ENCODE measurements at regions not wholly inside any gene's neighbourhood (a gene's known extent, or its start where the extent isn't known, plus 50 kb on each side); places are given as distances from the start of the nearest gene placed in this dataset.

DNA sequence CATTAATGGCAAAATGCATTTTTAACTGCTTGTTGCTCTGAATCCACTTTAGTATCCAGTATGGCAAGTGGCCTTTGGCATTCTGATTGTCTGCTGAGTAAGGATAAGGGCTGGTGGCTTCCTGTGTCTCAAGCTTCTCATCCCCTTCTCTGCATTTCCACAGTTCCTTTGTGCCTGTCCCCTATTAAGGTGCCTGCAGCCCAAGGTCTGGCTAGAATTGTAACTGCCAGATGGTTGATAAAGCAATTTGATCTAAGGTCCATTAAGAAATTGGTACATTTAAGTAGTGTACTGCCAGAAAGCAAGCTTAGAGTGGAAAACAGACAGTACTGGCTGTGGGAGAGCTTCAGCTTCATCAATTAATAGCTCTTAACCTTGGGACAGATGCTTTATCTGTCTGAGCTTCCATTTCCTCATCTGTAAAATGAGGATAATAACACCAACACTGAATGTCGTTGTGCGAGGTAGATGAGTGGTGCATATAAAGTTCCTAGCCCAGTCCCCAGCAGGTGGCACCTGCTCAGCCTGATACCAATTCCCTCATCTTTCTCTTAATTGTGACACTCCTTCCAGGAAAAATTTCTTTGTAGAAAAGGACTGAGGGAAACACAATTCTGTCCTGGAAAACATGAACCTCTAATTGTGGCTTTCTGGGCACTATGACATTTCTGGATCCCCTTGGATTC, 570.6 kb upstream of the GCFC2 start:
- H3K27ac ChIP-seq (ENCODE audit: low read depth, low read length) = no peak overlapping the region
- no peaks in the 10 kb centered on the region for H3K4me1 ChIP-seq (ENCODE audit: control insufficient read depth, low read length)
- no peak overlapping the region for H3K4me3 ChIP-seq (ENCODE audit: low read length)
- no peaks in the 10 kb centered on the region for H4K20me1 ChIP-seq (ENCODE audit: control insufficient read depth, insufficient read depth, low read depth, low read length)
- no peaks in the 10 kb centered on the region for H3K9me3 ChIP-seq (ENCODE audit: control insufficient read depth, insufficient read depth, low read length)
- no peaks in the 10 kb centered on the region for H3K9me2 ChIP-seq (replicated peaks; ENCODE audit: control insufficient read depth, low read length)
- H3K27me3 ChIP-seq (ENCODE audit: control insufficient read depth, low read length) = no peaks in the 10 kb centered on the region
- H3F3A ChIP-seq (ENCODE audit: control insufficient read depth, insufficient read depth) = no peaks in the 10 kb centered on the region
- H3K79me2 ChIP-seq (ENCODE audit: control insufficient read depth, low read length) = no peaks in the 10 kb centered on the region
- H3K36me3 ChIP-seq (ENCODE audit: control insufficient read depth, low read length) = no peaks in the 10 kb centered on the region
- TF ChIP-seq EZH2phosphoT487 (IDR thresholded peaks at IDR 0.05; ENCODE audit: borderline replicate concordance, low read length) = no peak
- TF ChIP-seq, protein P1, sequence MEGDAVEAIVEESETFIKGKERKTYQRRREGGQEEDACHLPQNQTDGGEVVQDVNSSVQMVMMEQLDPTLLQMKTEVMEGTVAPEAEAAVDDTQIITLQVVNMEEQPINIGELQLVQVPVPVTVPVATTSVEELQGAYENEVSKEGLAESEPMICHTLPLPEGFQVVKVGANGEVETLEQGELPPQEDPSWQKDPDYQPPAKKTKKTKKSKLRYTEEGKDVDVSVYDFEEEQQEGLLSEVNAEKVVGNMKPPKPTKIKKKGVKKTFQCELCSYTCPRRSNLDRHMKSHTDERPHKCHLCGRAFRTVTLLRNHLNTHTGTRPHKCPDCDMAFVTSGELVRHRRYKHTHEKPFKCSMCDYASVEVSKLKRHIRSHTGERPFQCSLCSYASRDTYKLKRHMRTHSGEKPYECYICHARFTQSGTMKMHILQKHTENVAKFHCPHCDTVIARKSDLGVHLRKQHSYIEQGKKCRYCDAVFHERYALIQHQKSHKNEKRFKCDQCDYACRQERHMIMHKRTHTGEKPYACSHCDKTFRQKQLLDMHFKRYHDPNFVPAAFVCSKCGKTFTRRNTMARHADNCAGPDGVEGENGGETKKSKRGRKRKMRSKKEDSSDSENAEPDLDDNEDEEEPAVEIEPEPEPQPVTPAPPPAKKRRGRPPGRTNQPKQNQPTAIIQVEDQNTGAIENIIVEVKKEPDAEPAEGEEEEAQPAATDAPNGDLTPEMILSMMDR (IDR thresholded peaks at IDR 0.05; ENCODE audit: low read depth, low read length, poor library complexity, severe bottlenecking) = no peak
- no peak overlapping the region for H3K4me2 ChIP-seq (ENCODE audit: low read length)

DNA sequence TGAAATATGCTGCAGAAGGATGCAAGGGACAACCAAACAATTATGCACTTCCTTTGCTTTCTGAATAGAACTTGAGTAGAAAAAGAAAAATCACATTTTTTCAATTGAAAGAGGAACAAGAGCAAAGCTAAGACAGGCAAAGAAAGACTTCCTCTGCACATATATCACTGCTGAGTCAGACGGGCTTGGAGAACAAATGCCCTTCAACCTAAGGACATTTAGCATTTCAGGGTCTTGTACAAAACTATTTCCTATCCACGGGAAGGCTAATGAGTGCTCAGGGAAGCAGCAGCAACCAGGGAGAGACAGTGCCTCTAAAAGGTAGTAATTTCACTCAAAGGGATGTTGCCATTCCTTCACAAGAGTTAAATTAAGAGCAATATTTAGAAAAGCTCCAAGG, 570.0 kb upstream of the GCFC2 start:
- Histone ChIP-seq H3K4me3 (ENCODE audit: low read length) (no peak overlapping the region), H3K9me2 (replicated peaks; ENCODE audit: control insufficient read depth, low read length) (no peaks in the 10 kb centered on the region), H3K9me3 (ENCODE audit: control insufficient read depth, insufficient read depth, low read length) (no peaks in the 10 kb centered on the region), H3F3A (ENCODE audit: control insufficient read depth, insufficient read depth) (no peaks in the 10 kb centered on the region), H4K20me1 (ENCODE audit: control insufficient read depth, insufficient read depth, low read depth, low read length) (no peaks in the 10 kb centered on the region), H3K79me2 (ENCODE audit: control insufficient read depth, low read length) (no peaks in the 10 kb centered on the region), H3K4me1 (ENCODE audit: control insufficient read depth, low read length) (no peaks in the 10 kb centered on the region), H3K4me2 (ENCODE audit: low read length) (no peak overlapping the region), H3K36me3 (ENCODE audit: control insufficient read depth, low read length) (no peaks in the 10 kb centered on the region), H3K27me3 (ENCODE audit: control insufficient read depth, low read length) (no peaks in the 10 kb centered on the region), H3K27ac (ENCODE audit: low read depth, low read length) (no peak overlapping the region)
- TF ChIP-seq EZH2phosphoT487 (IDR thresholded peaks at IDR 0.05; ENCODE audit: borderline replicate concordance, low read length) = no peak
- TF ChIP-seq, protein P1 (IDR thresholded peaks at IDR 0.05; ENCODE audit: low read depth, low read length, poor library complexity, severe bottlenecking) = no peak

DNA sequence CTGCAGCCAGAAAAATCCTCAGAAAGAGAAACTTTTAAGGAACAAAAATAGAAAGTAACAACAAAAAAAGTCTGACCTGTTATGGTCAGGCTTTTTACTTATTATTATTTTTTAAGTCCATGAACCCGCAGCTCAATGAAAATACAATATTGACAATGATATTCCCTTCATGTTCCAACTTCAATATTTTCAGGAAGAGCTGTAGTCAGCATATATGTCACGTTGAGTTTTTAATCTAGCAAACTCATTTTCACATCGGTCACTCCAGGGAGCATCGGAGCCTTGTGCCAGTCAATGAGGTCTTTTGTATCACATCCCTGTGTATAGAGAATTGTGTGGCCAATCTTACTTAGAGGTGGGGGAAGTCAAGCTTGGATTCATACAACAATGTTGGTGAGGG, 568.4 kb upstream of the GCFC2 start:
- H3K4me2 ChIP-seq (ENCODE audit: low read length) = no peak overlapping the region
- H3K36me3 ChIP-seq (ENCODE audit: control insufficient read depth, low read length) = no peaks in the 10 kb centered on the region
- H4K20me1 ChIP-seq (ENCODE audit: control insufficient read depth, insufficient read depth, low read depth, low read length) = no peaks in the 10 kb centered on the region
- no peaks in the 10 kb centered on the region for H3F3A ChIP-seq (ENCODE audit: control insufficient read depth, insufficient read depth)
- no peak overlapping the region for H3K27ac ChIP-seq (ENCODE audit: low read depth, low read length)
- no peaks in the 10 kb centered on the region for H3K4me1 ChIP-seq (ENCODE audit: control insufficient read depth, low read length)
- H3K9me3 ChIP-seq (ENCODE audit: control insufficient read depth, insufficient read depth, low read length) = no peaks in the 10 kb centered on the region
- no peaks in the 10 kb centered on the region for H3K79me2 ChIP-seq (ENCODE audit: control insufficient read depth, low read length)
- H3K27me3 ChIP-seq (ENCODE audit: control insufficient read depth, low read length) = no peaks in the 10 kb centered on the region
- no peaks in the 10 kb centered on the region for H3K9me2 ChIP-seq (replicated peaks; ENCODE audit: control insufficient read depth, low read length)
- TF ChIP-seq, protein P1 (IDR thresholded peaks at IDR 0.05; ENCODE audit: low read depth, low read length, poor library complexity, severe bottlenecking) = no peak
- no peak for TF ChIP-seq EZH2phosphoT487 (IDR thresholded peaks at IDR 0.05; ENCODE audit: borderline replicate concordance, low read length)
- H3K4me3 ChIP-seq (ENCODE audit: low read length) = no peak overlapping the region
